ENCODE measurements at regions not wholly inside any gene's neighbourhood (a gene's known extent, or its start where the extent isn't known, plus 50 kb on each side); places are given as distances from the start of the nearest gene placed in this dataset.
"Not testable (repeated sequence)": the region's sequence is repeated elsewhere in the genome, so short reads cannot be mapped to it uniquely, and the experiment has no call there.

GRCh38 chr7:87007038-87007437 lies 52.4 kb downstream of the ELAPOR2 start:
- ChIA-PET CTCF (no interaction called here), POLR2A (no interaction called here)

GRCh38 chr7:87004956-87005355 lies 54.5 kb downstream of the ELAPOR2 start:
- ChIA-PET POLR2A (no interaction called here), CTCF (no interaction called here)

- ChIA-PET POLR2A (no interaction called here), CTCF (no interaction called here)
Observed at GRCh38 chr7:87003872-87004798, 55.3 kb downstream of the ELAPOR2 start.

GRCh38 chr7:87001214-87001613 lies 58.2 kb downstream of the ELAPOR2 start:
- POLR2A ChIA-PET: no interaction called here

GRCh38 chr7:87000344-87000743 lies 59.1 kb downstream of the ELAPOR2 start:
- CTCF ChIA-PET: interaction anchor here (0.5 kb wide), 1 partner anchor 237 kb away, joined by 3 read pairs; no protein-coding TSS in a partner anchor

More at GRCh38 chr7:87001214-87001613, 58.2 kb downstream of the ELAPOR2 start:
- CTCF ChIA-PET: no interaction called here

DNA sequence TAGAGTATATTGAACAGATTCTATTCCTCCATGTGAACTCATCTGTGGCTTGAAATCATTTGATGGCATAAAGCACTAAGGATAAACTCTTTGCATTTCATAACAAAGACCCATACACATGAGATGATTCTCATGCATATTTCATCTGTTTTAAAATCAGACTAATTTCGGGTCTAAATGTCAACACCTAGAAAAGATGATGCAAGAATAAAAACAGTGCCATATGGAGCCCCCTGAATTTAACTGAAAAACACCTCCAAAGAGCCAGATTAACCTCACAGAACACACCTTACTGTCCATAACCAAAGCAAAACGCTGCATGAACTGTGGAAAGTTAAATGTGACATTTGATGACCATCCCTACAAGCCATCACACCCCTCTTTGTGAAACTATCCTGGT lies 59.7 kb downstream of the ELAPOR2 start:
- CTCF ChIA-PET: interaction anchor here (0.5 kb wide), 1 partner anchor 238 kb away, joined by 3 read pairs; no protein-coding TSS in a partner anchor
- POLR2A ChIA-PET: no interaction called here

More at GRCh38 chr7:87000344-87000743, 59.1 kb downstream of the ELAPOR2 start:
- POLR2A ChIA-PET: no interaction called here

GRCh38 chr7:86995814-86996213 lies 63.6 kb downstream of the ELAPOR2 start:
- ChIA-PET CTCF (no interaction called here), POLR2A (no interaction called here)

- CTCF ChIA-PET: no interaction called here
- POLR2A ChIA-PET: no interaction called here
Observed at GRCh38 chr7:86995052-86995725, 64.3 kb downstream of the ELAPOR2 start.

- ChIA-PET POLR2A (no interaction called here), CTCF (interaction anchor here (0.6 kb wide), 1 partner anchor 232 kb away, joined by 3 read pairs; no protein-coding TSS in a partner anchor)
Observed at GRCh38 chr7:86991771-86992191, 67.7 kb downstream of the ELAPOR2 start.

DNA sequence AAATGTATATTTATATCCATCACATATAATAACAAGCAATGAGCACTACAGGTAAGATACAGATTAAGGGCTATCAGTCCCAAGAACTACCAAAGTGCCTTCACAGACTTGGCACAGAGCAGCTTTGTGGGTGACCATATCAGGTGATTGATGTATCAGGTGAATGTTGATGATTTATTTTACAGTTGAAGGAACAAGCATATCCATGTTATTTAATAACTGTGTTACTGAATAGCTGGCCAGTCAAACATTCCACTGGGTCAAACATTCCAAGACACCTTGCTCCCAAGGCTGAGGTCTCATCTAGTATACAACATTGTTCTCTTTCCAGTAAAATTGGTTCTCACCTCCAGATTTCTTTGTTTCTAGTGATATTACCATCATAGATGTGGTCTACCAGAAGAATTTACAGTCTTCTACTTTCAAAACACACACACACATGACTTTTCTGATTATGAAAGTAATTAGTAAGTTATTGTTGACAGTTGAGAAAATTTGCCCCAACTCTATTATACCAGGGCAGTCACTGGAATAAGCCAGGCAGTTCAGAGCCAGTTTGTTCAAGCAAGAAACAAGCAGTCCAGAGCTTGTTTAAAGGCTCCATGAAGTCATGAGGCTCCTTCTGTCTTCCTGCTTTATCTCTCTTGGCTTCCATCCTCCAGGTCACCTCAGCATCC lies 68.2 kb downstream of the ELAPOR2 start:
- POLR2A ChIA-PET: no interaction called here

GRCh38 chr7:86989407-86989806 lies 70.0 kb downstream of the ELAPOR2 start:
- ChIA-PET CTCF (no interaction called here), POLR2A (no interaction called here)

More for the DNA sequence above, 68.2 kb downstream of the ELAPOR2 start:
- CTCF ChIA-PET: no interaction called here

- POLR2A ChIA-PET, CTCF ChIA-PET: not testable (repeated sequence)
Observed at GRCh38 chr7:86987834-86988233, 71.6 kb downstream of the ELAPOR2 start.

DNA sequence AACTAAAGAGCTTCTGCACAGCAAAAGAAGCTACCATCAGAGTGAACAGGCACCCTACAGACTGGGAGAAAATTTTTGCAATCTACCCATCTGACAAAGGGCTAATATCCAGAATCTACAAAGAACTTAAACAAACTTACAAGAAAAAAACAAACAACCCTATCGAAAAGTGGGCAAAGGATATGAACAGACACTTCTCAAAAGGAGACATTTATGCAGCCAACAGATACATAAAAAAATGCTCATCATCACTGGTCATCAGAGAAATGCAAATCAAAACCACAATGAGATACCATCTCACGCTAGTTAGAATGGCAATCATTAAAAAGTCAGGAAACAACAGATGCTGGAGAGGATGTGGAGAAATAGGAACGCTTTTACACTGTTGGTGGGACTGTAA lies 72.1 kb downstream of the ELAPOR2 start:
- CTCF ChIA-PET, POLR2A ChIA-PET: not testable (repeated sequence)

GRCh38 chr7:86985342-86985741 lies 74.1 kb downstream of the ELAPOR2 start:
- POLR2A ChIA-PET, CTCF ChIA-PET: not testable (repeated sequence)

DNA sequence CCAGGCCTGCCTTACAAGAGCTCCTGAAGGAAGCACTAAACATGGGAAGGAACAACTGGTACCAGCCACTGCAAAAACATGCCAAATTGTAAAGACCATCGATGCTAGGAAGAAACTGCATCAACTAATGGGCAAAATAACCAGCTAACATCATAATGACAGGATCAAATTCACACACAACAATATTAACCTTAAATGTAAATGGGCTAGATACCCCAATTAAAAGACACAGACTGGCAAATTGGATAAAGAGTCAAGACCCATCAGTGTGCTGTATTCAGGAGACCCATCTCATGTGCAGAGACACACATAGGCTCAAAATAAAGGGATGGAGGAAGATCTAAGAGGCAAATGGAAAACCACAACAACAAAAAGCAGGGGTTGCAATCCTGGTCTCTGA lies 75.8 kb downstream of the ELAPOR2 start:
- CTCF ChIA-PET, POLR2A ChIA-PET: not testable (repeated sequence)

DNA sequence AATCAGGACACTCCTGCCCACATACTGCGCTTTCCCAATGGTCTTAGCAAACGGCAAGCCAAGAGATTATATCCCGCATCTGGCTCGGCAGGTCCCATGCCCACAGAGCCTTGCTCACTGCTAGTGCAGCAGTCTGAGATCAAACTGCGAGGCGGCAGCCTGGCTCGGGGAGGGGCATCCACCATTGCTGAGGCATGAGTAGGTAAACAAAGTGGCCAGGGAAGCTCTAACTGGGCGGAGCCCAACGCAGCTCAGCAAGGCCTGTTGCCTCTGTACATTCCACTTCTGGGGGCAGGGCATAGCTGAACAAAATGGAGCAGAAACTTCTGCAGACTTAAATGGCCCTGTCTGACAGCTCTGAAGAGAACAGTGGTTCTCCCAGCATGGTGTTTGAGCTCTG lies 77.5 kb downstream of the ELAPOR2 start:
- POLR2A ChIA-PET, CTCF ChIA-PET: not testable (repeated sequence)

DNA sequence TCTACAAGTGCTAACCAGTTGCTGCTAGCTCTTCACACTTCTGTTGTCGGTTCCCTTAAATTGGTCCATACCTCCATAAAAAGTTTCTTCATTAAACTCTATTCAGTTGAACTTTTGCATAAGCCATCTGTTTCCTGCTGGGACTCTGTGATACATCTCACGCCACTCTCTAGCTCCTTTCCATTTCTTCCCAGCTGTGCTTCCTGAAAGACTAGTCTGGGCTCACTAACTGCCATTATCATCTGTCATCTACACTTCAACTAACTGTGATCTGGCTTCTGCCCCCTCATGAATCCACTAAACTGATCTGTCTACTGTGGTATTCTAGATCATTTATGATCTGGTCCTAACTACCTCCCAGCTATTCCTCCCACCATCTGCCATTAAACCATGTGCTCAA lies 78.3 kb downstream of the ELAPOR2 start:
- ChIA-PET CTCF (no interaction called here), POLR2A (no interaction called here)

DNA sequence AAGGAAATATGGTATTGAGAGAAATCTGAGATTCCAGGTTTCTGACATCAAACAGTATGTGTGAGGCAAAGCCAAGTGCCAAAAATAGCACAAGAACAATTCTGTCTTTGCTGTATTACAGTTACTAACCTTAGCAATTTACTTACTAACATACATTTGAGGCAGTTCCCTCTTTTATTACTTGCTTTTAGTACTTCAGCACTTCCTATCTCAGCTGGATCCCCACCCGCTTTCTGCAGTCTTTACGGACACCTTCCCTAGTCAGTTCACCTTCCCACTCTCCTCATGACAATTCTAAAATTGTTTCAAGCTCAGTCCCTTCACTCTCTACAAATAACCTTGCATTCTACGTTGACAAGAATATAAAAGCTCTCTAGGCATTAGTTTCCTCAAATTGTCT lies 79.2 kb downstream of the ELAPOR2 start:
- ChIA-PET POLR2A (no interaction called here), CTCF (interaction anchor here (1.1 kb wide), 1 partner anchor 32 kb away, joined by 3 read pairs; no protein-coding TSS in a partner anchor)

DNA sequence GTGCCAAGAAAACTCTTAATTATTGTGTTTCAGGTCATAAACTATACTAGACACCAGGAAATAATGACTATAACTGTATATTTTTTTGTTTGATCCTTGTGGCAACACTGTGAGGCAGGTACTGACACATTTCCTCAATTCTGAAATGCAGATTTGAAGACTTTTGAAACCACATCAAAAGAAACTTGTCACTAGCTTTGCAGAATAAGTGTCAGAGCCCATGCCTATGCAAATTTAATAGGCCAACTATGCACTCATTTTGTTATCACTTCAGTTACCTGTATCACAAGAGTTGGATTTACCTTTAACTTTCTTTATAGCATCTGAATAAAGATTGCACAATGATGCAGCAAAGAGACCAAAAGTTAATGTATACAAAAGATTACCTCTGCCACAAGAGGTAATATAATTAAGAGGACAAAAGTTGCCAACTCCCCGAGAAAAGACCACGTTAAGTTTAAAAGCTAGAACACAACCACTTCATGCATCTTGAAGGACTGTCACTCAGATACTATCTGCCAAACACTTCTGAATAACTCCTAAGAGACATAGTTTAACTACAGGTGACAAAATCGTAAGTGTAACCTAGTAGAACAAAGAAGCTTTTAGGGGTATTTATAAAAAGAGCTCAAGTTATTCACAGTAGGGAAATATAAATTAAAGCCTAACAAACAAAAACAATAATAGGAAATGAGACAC lies 80.5 kb downstream of the ELAPOR2 start:
- CTCF ChIA-PET: interaction anchor here (1.1 kb wide), 1 partner anchor 34 kb away, joined by 3 read pairs; no protein-coding TSS in a partner anchor
- POLR2A ChIA-PET: interaction anchor here (0.6 kb wide), 2 partner anchors 62 to 457 kb away, joined by 3 to 4 read pairs; no protein-coding TSS in a partner anchor

- ChIA-PET CTCF (no interaction called here), POLR2A (no interaction called here)
Observed at GRCh38 chr7:86976958-86977357, 82.5 kb downstream of the ELAPOR2 start.

Data from activated CD8-positive, alpha-beta memory T cell treated with anti-CD3 and anti-CD28 coated beads for 36 hours (primary cell).